WTC11 (cell line): ENCODE measurements at regions not wholly inside any gene's neighbourhood (a gene's known extent, or its start where the extent isn't known, plus 50 kb on each side); places are given as distances from the start of the nearest gene placed in this dataset.

Source experiments
- ATAC-seq: fragments of 200-7000 bp; cut with Tn5 transposase; 2 replicates; pipeline ENCODE4 v1.10.0; 2021; ENCODE audit warnings: mild to moderate bottlenecking, moderate library complexity
- CTCF ChIA-PET: fragments of 300-600 bp; sonication (Branson Sonifier 250); formaldehyde crosslinking; loops from one replicate; lab custom pipeline; 2021; ENCODE audit warnings: antibody characterized with exemption; lab: Charles Lee
- POLR2A ChIA-PET: fragments of 350-600 bp; sonication (Branson Sonifier 250); formaldehyde crosslinking; loops from one replicate; lab custom pipeline; 2021; ENCODE audit warnings: antibody characterized with exemption; lab: Charles Lee
- DNase-seq: peaks from one replicate; pipeline ENCODE4 v3.0.0; 2021; ENCODE audit warnings: low spot score
- H3K27ac Mint-ChIP-seq: 2 replicates; pipeline ENCODE4 v1.8.0; 2021; ENCODE audit warnings: mixed read lengths
- H3K27me3 Mint-ChIP-seq: 2 replicates; pipeline ENCODE4 v1.8.0; 2021; ENCODE audit warnings: low read depth, mild to moderate bottlenecking, moderate library complexity, mixed read lengths
- H3K36me3 Mint-ChIP-seq: 2 replicates; pipeline ENCODE4 v1.8.0; 2021; ENCODE audit warnings: mixed read lengths
- H3K4me1 Mint-ChIP-seq: 2 replicates; pipeline ENCODE4 v1.8.0; 2022; ENCODE audit warnings: mixed read lengths
- H3K4me3 Mint-ChIP-seq: 2 replicates; pipeline ENCODE4 v1.8.0; 2021; ENCODE audit warnings: mild to moderate bottlenecking, moderate library complexity, mixed read lengths
- H3K9me3 Mint-ChIP-seq: 2 replicates; pipeline ENCODE4 v1.8.0; 2021; ENCODE audit warnings: mixed read lengths
- ELF4 ChIP-seq: sonication (generic); formaldehyde crosslinking; IDR thresholded peaks from 2 replicates; pipeline ENCODE4 v1.8.1; 2022; ENCODE audit warnings: low read depth, mild to moderate bottlenecking, moderate library complexity, missing genetic modification reagents
- ESRRA ChIP-seq: sonication (generic); formaldehyde crosslinking; IDR thresholded peaks from 2 replicates; pipeline ENCODE4 v1.8.1; 2022; ENCODE audit warnings: mild to moderate bottlenecking, missing genetic modification reagents, borderline replicate concordance
- FOXP1 ChIP-seq: sonication (generic); formaldehyde crosslinking; IDR thresholded peaks from 2 replicates; pipeline ENCODE4 v1.8.0; 2022; ENCODE audit warnings: missing genetic modification reagents, mild to moderate bottlenecking, moderate library complexity, borderline replicate concordance
- GABPB1 ChIP-seq: sonication (generic); formaldehyde crosslinking; IDR thresholded peaks from 2 replicates; pipeline ENCODE4 v1.8.1; 2023; ENCODE audit warnings: mild to moderate bottlenecking, missing genetic modification reagents
- IRF2 ChIP-seq: sonication (generic); formaldehyde crosslinking; IDR thresholded peaks from 2 replicates; pipeline ENCODE4 v1.8.0; 2022; ENCODE audit warnings: low read depth, missing genetic modification reagents, borderline replicate concordance
- JAZF1 ChIP-seq: fragments of 250-450 bp; sonication (Bioruptor Pico); IDR thresholded peaks from 2 replicates; pipeline ENCODE4 v1.9.0; 2021; ENCODE audit warnings: moderate library complexity, mild to moderate bottlenecking, inconsistent platforms
- JUN ChIP-seq: sonication (generic); formaldehyde crosslinking; IDR thresholded peaks from 2 replicates; pipeline ENCODE4 v1.8.0; 2023; ENCODE audit warnings: mild to moderate bottlenecking, missing genetic modification reagents
- NFATC4 ChIP-seq: fragments of 250-450 bp; sonication (Bioruptor Pico); IDR thresholded peaks from 2 replicates; pipeline ENCODE4 v1.9.0; 2021; ENCODE audit warnings: mild to moderate bottlenecking
- RORB ChIP-seq: fragments of 250-450 bp; sonication (Bioruptor Pico); IDR thresholded peaks from 2 replicates; pipeline ENCODE4 v1.9.0; 2021; ENCODE audit warnings: mild to moderate bottlenecking
- SMAD3 ChIP-seq: sonication (generic); formaldehyde crosslinking; IDR thresholded peaks from 2 replicates; pipeline ENCODE4 v1.8.0; 2022; ENCODE audit warnings: missing genetic modification reagents, mild to moderate bottlenecking, borderline replicate concordance
- SOX15 ChIP-seq: fragments of 250-450 bp; sonication (Bioruptor Pico); IDR thresholded peaks from 2 replicates; pipeline ENCODE4 v1.9.0; 2021; ENCODE audit warnings: mild to moderate bottlenecking
- TP53 ChIP-seq: sonication (generic); formaldehyde crosslinking; IDR thresholded peaks from 2 replicates; pipeline ENCODE4 v1.8.1; 2023; ENCODE audit warnings: mild to moderate bottlenecking, missing genetic modification reagents
- ZBTB21 ChIP-seq: sonication (generic); formaldehyde crosslinking; IDR thresholded peaks from 2 replicates; pipeline ENCODE4 v1.8.1; 2023; ENCODE audit warnings: mild to moderate bottlenecking, missing genetic modification reagents, borderline replicate concordance
- ZNF138 ChIP-seq: sonication (generic); formaldehyde crosslinking; conservative IDR thresholded peaks from 2 replicates; pipeline ENCODE4 v1.8.1; 2022; ENCODE audit warnings: mild to moderate bottlenecking, moderate library complexity, missing genetic modification reagents
- TF ChIP-seq, protein P1 (sequence below): sonication (generic); formaldehyde crosslinking; IDR thresholded peaks from 2 replicates; pipeline ENCODE4 v1.8.0; 2023; ENCODE audit warnings: mild to moderate bottlenecking, missing genetic modification reagents
- TF ChIP-seq, protein P2 (sequence below): sonication (generic); formaldehyde crosslinking; IDR thresholded peaks from 2 replicates; pipeline ENCODE4 v1.8.1; 2022; ENCODE audit warnings: low read depth, missing genetic modification reagents, borderline replicate concordance
- TF ChIP-seq, protein P3 (sequence below): fragments of 250-450 bp; sonication (Bioruptor Pico); IDR thresholded peaks from 2 replicates; pipeline ENCODE4 v1.9.0; 2021; ENCODE audit warnings: mild to moderate bottlenecking
- TF ChIP-seq, protein P4 (sequence below): fragments of 250-450 bp; sonication (Bioruptor Pico); IDR thresholded peaks from 2 replicates; pipeline ENCODE4 v2.1.2; 2022; ENCODE audit warnings: mild to moderate bottlenecking, moderate library complexity

DNA sequence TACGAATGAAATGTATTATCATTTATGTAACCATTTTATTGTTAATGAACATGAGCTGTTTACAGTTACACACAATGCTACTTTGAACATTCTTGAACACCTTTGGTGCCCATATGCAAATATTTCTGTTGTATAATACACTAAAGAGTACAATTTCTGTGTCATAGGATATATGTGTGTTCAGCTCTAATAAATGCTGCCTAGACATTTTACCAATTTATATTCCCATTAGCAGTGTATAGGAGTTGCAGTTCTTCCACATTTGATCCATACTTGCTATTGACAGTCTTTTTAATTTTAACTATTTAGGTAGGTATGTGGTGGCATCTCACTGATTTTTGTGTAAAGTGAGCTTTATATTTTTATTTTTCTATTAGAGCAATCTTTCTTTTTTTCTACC, 331.8 kb downstream of the ZIC1 start:
- CTCF ChIA-PET, result no interaction called here
- no peak for DNase-seq
- Mint-ChIP-seq H3K27ac (no peak overlapping the region), H3K4me3 (no peak overlapping the region), H3K36me3 (no peaks in the 10 kb centered on the region), H3K4me1 (peaks cover 4% of the 10 kb centered on the region; the same call in 1 of the 2 replicates), H3K9me3 (no peaks in the 10 kb centered on the region), H3K27me3 (no peaks in the 10 kb centered on the region)
- TF ChIP-seq ELF4 (CRISPR knock-in tag), result no peak
- no peak for TF ChIP-seq TP53 (CRISPR knock-in tag)
- no peak for TF ChIP-seq RORB (CRISPR knock-in tag)
- no peak for TF ChIP-seq GABPB1 (CRISPR knock-in tag)
- TF ChIP-seq FOXP1 (CRISPR knock-in tag), result no peak
- TF ChIP-seq SOX15 (CRISPR knock-in tag), result no peak
- no peak for TF ChIP-seq SMAD3 (CRISPR knock-in tag)
- TF ChIP-seq, protein P1, sequence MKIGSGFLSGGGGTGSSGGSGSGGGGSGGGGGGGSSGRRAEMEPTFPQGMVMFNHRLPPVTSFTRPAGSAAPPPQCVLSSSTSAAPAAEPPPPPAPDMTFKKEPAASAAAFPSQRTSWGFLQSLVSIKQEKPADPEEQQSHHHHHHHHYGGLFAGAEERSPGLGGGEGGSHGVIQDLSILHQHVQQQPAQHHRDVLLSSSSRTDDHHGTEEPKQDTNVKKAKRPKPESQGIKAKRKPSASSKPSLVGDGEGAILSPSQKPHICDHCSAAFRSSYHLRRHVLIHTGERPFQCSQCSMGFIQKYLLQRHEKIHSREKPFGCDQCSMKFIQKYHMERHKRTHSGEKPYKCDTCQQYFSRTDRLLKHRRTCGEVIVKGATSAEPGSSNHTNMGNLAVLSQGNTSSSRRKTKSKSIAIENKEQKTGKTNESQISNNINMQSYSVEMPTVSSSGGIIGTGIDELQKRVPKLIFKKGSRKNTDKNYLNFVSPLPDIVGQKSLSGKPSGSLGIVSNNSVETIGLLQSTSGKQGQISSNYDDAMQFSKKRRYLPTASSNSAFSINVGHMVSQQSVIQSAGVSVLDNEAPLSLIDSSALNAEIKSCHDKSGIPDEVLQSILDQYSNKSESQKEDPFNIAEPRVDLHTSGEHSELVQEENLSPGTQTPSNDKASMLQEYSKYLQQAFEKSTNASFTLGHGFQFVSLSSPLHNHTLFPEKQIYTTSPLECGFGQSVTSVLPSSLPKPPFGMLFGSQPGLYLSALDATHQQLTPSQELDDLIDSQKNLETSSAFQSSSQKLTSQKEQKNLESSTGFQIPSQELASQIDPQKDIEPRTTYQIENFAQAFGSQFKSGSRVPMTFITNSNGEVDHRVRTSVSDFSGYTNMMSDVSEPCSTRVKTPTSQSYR (CRISPR knock-in tag), result no peak
- no peak for TF ChIP-seq JAZF1 (CRISPR knock-in tag)
- TF ChIP-seq JUN (CRISPR knock-in tag), result no peak
- TF ChIP-seq IRF2, result no peak
- POLR2A ChIA-PET, result no interaction called here
- no peak for ATAC-seq

DNA sequence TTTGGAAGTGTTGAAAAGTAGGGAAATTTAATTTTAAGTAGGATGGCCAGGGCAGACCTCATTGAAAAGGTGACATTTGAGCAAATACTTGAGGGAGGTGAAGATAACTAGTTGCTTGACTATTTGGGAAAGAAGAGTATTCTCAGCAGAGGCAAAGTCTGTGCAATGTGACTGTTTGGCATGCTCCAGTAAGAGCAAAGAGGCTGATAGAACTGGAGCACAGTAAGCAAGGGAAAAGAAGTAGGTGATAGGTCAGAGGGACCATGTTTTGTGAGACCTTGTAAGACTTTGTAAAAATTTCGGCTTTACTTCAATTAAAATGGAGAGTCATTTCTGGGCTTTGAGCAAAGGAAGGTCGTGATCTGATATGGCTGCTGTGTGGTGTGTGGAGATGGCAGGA, 335.8 kb downstream of the ZIC1 start:
- no peak overlapping the region for H3K4me3 Mint-ChIP-seq
- H3K27me3 Mint-ChIP-seq, result no peaks in the 10 kb centered on the region
- ATAC-seq (no peak), DNase-seq (no peak)
- ChIA-PET POLR2A (no interaction called here), CTCF (no interaction called here)
- H3K27ac Mint-ChIP-seq, result no peak overlapping the region
- no peaks in the 10 kb centered on the region for H3K36me3 Mint-ChIP-seq
- no peaks in the 10 kb centered on the region for H3K4me1 Mint-ChIP-seq
- peaks cover 8% of the 10 kb centered on the region for H3K9me3 Mint-ChIP-seq
- TF ChIP-seq ZBTB21, result no peak
- no peak for TF ChIP-seq ESRRA (CRISPR knock-in tag)
- no peak for TF ChIP-seq ZNF138 (CRISPR knock-in tag)
- TF ChIP-seq, protein P2, sequence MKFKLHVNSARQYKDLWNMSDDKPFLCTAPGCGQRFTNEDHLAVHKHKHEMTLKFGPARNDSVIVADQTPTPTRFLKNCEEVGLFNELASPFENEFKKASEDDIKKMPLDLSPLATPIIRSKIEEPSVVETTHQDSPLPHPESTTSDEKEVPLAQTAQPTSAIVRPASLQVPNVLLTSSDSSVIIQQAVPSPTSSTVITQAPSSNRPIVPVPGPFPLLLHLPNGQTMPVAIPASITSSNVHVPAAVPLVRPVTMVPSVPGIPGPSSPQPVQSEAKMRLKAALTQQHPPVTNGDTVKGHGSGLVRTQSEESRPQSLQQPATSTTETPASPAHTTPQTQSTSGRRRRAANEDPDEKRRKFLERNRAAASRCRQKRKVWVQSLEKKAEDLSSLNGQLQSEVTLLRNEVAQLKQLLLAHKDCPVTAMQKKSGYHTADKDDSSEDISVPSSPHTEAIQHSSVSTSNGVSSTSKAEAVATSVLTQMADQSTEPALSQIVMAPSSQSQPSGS (CRISPR knock-in tag), result no peak
- TF ChIP-seq NFATC4 (CRISPR knock-in tag), result no peak
- TF ChIP-seq, protein P3, sequence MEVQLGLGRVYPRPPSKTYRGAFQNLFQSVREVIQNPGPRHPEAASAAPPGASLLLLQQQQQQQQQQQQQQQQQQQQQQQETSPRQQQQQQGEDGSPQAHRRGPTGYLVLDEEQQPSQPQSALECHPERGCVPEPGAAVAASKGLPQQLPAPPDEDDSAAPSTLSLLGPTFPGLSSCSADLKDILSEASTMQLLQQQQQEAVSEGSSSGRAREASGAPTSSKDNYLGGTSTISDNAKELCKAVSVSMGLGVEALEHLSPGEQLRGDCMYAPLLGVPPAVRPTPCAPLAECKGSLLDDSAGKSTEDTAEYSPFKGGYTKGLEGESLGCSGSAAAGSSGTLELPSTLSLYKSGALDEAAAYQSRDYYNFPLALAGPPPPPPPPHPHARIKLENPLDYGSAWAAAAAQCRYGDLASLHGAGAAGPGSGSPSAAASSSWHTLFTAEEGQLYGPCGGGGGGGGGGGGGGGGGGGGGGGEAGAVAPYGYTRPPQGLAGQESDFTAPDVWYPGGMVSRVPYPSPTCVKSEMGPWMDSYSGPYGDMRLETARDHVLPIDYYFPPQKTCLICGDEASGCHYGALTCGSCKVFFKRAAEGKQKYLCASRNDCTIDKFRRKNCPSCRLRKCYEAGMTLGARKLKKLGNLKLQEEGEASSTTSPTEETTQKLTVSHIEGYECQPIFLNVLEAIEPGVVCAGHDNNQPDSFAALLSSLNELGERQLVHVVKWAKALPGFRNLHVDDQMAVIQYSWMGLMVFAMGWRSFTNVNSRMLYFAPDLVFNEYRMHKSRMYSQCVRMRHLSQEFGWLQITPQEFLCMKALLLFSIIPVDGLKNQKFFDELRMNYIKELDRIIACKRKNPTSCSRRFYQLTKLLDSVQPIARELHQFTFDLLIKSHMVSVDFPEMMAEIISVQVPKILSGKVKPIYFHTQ (CRISPR knock-in tag), result no peak
- no peak for TF ChIP-seq JUN (CRISPR knock-in tag)
- TF ChIP-seq, protein P4, sequence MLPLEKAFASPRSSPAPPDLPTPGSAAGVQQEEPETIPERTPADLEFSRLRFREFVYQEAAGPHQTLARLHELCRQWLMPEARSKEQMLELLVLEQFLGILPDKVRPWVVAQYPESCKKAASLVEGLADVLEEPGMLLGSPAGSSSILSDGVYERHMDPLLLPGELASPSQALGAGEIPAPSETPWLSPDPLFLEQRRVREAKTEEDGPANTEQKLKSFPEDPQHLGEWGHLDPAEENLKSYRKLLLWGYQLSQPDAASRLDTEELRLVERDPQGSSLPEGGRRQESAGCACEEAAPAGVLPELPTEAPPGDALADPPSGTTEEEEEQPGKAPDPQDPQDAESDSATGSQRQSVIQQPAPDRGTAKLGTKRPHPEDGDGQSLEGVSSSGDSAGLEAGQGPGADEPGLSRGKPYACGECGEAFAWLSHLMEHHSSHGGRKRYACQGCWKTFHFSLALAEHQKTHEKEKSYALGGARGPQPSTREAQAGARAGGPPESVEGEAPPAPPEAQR, result no peak
